ENCODE measurements at regions not wholly inside any gene's neighbourhood (a gene's known extent, or its start where the extent isn't known, plus 50 kb on each side); places are given as distances from the start of the nearest gene placed in this dataset.

GRCh38 chr14:98748966-98749365, 523.0 kb downstream of the BCL11B start:
- DNase-seq, result no peak

- DNase-seq, result no peak
Measured at GRCh38 chr14:98751110-98751509, 520.9 kb downstream of the BCL11B start.

GRCh38 chr14:98752660-98753059, 519.3 kb downstream of the BCL11B start:
- no peak for DNase-seq

- no peak for DNase-seq
Measured at GRCh38 chr14:98754343-98755020, 517.5 kb downstream of the BCL11B start.

- DNase-seq, result no peak
Measured at GRCh38 chr14:98756749-98757148, 515.2 kb downstream of the BCL11B start.

- DNase-seq, result no peak
Measured at GRCh38 chr14:98758440-98758839, 513.6 kb downstream of the BCL11B start.

- DNase-seq, result no peak
Measured at GRCh38 chr14:98761993-98762392, 510.0 kb downstream of the BCL11B start.

- no peak for DNase-seq
Measured at GRCh38 chr14:98766818-98767217, 505.2 kb downstream of the BCL11B start.

- DNase-seq, result no peak
Measured at GRCh38 chr14:98769326-98769725, 502.7 kb downstream of the BCL11B start.

GRCh38 chr14:98770151-98770550, 501.8 kb downstream of the BCL11B start:
- DNase-seq, result no peak

- DNase-seq, result no peak
Measured at GRCh38 chr14:98773814-98774213, 498.2 kb downstream of the BCL11B start.

- DNase-seq, result no peak
Measured at GRCh38 chr14:98775892-98776291, 496.1 kb downstream of the BCL11B start.

- DNase-seq, result no peak
Measured at GRCh38 chr14:98782062-98782461, 489.9 kb downstream of the BCL11B start.

- no peak for DNase-seq
Measured at GRCh38 chr14:98785578-98785977, 486.4 kb downstream of the BCL11B start.

- no peak for DNase-seq
Measured at GRCh38 chr14:98786456-98786855, 485.5 kb downstream of the BCL11B start.

- no peak for DNase-seq
Measured at GRCh38 chr14:98791661-98792060, 480.3 kb downstream of the BCL11B start.

- DNase-seq, result no peak
Measured at GRCh38 chr14:98792171-98792570, 479.8 kb downstream of the BCL11B start.

GRCh38 chr14:98798099-98798498, 473.9 kb downstream of the BCL11B start:
- no peak for DNase-seq

- DNase-seq, result no peak
Measured at GRCh38 chr14:98799891-98800290, 472.1 kb downstream of the BCL11B start.

- DNase-seq, result no peak
Measured at GRCh38 chr14:98802044-98802443, 470.0 kb downstream of the BCL11B start.

- no peak for DNase-seq
Measured at GRCh38 chr14:98803196-98803595, 468.8 kb downstream of the BCL11B start.

GRCh38 chr14:98808494-98809407, 463.2 kb downstream of the BCL11B start:
- DNase-seq, result no peak

GRCh38 chr14:98816195-98816594, 455.8 kb downstream of the BCL11B start:
- no peak for DNase-seq

GRCh38 chr14:98816720-98817119, 455.3 kb downstream of the BCL11B start:
- no peak for DNase-seq
